GM18909 (cell line): ENCODE measurements at regions not wholly inside any gene's neighbourhood (a gene's known extent, or its start where the extent isn't known, plus 50 kb on each side); places are given as distances from the start of the nearest gene placed in this dataset.
"Not testable (repeated sequence)": the region's sequence is repeated elsewhere in the genome, so short reads cannot be mapped to it uniquely, and the experiment has no call there.

ENCODE experiments used
- ATAC-seq: cut with Tn5 transposase; IDR thresholded peaks from one replicate; pipeline ENCODE4 v1.9.1; 2021; ENCODE audit warnings: mild to moderate bottlenecking; ENCODE audit not compliant: unreplicated experiment, poor library complexity

DNA sequence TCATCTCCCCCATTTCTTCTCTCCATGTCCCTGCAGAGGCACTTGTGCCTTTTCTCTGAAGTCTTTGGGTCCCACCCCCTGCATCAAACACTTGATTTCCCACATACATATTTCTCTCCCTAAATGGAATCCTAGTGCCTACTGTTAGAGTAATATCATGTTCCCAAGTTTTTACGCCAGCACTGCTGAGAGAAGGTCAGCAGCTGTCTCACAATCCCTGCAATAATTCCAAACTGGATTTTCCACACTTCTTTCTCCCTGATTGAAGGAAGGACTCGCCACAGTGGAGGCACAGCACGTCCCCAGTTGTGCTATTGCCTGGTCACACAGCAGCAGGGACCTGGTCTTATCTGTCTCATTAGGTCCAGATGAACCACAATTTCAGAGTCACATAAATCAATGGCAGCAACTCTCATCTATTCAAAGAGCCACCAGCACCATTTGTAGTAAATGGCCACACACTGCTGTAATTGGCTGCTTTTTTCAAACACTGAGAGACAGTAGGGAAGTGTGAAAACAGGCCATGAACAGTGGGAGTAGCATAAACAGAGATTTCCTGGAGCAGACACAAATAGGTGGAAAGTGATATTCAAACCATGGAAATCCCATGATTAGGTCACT, 605.5 kb downstream of the XPNPEP1 start:
- no peak for ATAC-seq

DNA sequence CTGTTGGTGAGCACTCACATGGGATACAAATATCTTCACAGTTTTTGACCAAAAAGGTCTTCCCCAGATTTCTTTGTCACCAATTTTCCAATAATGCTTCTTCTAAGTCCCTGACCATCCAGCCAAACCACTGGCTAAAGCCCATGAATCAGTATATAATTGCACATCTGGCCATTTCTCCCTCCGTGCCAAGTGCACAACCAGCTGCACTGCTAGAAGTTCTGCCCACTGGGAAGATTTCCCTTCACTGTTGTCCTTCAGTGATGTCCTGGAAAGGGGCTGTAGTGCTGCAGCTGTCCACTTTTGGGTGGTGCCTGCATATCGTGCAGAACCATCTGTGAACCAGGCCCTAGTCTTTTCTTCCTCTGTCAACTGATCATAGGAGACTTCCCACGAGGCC, 609.3 kb downstream of the XPNPEP1 start:
- ATAC-seq = not testable (repeated sequence)

DNA sequence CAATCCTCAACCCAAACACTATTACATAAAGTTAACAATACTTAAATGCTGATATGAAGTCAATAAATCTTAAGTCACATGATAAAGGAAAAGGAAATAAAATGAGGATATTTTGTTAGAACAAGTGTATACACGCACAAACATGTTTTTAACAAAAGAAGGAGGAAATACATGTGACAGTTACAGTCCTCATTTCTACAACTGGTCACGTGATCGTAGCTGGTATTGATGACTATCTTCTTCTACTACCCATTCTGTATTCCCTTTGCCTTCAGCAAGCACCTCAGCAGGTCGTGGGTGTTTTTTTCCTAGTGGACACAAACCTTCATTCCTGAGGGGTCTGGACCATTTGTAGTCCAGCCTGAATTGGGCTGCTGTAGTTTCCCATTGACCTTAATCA, 610.8 kb downstream of the XPNPEP1 start:
- not testable (repeated sequence) for ATAC-seq

DNA sequence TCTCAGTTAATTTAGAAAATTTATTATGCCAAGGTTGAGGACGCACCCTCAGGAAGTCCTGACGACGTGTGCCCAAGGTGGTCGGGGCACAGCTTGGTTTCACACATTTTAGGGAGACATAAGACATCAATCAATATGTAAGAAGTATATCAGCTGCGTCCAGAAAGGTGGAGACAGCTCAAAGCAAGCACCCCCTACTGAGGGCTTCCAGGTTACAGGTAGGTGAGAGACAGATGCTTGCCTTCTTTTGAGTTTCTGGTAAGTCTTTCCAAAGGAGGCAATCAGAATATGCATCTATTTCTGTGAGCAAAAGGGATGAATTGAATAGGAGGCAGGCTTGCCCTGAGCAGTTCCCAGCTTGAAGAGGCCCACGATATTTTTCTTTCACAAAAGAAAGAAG, 614.3 kb downstream of the XPNPEP1 start:
- ATAC-seq = no peak

DNA sequence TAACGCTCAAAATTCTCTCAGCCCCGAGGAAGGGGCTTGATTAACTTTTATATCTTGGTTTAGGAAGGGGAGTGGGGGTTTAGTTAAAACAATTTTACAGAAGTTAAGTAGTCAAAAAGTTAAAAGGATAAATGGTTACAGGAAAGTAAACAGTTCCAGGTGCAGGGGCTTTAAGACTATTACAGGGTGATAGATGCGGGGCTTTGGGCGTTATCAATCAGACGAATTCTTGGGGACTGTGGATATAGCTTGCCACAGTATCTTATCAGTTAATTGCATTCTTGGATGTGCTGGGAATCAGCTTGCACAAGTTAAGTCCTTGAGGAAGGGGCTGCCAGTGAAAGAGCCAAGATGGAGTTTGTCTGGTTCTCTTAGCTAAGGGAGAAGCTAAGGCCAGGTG, 616.2 kb downstream of the XPNPEP1 start:
- not testable (repeated sequence) for ATAC-seq

DNA sequence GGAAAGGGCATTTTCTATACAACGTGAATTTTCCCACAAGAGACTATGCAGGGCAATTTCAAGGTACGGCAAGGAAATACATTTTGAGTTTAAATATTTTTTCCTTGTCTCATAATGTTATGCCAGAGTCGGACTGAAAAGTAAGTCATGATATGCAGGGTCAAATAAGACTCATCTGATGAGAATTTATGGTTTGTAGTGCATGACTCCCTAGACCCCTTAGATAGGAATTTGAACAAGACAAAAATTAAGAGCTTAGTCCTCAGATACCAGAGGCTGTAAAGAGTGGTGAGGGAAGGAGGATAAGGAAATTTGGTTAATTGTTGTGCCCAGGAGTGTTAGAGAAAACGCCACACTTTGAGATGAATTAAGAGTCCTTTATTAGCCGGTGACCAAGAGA, 616.6 kb downstream of the XPNPEP1 start:
- no peak for ATAC-seq

DNA sequence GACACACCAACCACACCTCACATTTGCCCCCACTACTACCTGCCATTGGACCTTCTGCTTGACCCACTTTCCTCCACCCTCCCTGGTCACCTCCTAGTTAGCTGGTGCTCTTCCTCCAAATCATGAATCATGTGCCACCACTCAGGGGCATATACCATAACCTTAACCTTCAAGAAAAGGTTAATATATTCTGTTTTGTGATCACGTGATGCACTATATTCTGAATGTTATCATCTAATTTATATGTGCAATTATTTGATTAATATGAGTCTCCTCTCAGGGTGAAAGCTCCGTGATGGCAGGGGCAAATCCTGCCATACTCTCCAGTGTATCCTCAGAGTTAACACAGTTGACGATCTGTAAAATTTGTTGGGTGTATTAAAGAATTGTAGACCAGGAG, 635.5 kb downstream of the XPNPEP1 start:
- no peak for ATAC-seq

DNA sequence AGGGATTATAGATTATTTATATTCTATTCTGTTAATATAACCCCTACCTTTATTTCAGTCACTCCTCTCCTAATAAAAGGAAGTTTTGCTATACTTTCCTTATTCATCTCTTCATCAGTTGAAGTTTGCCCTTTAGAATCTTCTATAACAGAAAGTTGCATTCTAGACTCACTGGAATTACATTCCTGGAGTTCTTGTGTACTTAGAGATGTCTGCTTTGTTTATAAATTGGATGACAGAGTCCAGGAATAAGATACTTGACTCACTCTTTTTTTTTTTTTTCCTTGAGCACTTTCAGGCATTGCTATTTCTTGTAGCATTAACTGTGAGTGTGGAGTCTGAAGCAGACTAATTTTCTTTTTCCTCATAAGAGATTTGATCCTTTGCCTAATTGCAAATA, 640.8 kb downstream of the XPNPEP1 start:
- ATAC-seq = no peak

DNA sequence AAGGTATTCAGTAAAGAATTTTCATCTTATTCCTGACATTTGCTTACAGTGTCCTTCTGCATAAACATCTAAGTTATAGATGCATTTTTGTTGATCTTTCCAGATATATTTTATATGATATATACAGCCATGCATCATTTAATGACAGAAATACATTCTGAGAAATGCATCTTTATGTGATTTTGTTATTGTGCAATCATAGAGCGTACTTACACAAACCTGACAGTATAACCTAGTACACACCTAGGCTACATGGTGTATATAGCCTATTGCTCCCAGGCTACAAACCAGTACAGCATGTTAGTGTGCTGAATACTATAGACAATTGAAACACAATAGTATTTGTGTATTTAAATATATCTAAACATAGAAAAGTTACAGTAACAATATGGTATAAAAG, 642.0 kb downstream of the XPNPEP1 start:
- ATAC-seq = no peak

DNA sequence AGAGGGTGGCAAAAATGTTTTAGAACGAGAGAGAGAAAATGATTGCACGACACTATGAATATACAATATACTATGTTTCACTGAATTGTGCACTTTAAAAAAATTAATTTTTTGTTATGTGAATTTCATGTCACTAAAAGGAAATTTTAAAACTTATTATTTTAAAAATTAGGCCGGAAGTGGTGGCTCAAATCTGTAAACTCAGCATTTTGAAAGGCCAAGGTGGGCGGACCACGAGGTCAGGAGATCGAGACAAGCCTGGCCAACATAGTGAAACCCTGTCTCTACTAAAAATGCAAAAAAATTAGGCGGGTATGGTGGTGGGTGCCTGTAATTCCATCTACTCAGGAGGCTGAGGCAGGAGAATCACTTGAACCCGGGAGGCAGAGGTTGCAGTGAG, 642.5 kb downstream of the XPNPEP1 start:
- no peak for ATAC-seq

DNA sequence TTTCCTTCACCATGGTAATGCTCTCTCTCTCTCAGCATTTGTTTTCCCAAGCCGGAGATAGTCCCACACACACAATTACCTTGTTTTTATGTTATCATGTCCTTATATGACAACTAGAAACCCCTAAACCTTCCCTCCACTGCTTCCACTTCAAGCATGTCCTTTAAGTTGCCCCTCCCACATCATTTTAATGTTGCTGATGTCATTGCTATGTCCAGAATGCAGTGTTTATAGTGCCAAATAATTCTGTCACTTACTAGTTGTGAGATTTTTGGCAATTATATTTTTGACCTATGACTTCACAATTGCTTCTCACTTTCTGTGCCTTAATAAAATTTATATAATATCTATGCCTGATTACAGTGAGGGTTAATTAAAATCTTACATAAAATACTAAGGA, 645.9 kb downstream of the XPNPEP1 start:
- no peak for ATAC-seq

DNA sequence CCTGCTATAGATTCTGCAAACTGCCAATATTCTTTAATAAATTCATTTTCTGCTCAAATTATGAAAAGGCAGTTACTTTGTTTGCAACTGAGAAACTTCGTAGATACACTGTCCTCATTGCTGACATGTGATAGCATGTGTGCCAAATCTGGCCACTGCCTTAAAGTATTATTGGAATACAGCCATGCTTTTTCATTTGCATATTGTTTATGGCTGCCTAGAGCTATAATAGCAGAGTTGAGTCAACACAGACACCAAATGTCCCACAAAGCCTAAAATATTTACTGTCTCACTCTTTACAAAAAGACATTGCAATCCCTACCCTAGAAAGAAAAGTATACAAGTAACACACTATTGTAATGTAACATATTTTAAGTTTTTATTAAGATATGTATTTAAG, 647.4 kb downstream of the XPNPEP1 start:
- no peak for ATAC-seq

DNA sequence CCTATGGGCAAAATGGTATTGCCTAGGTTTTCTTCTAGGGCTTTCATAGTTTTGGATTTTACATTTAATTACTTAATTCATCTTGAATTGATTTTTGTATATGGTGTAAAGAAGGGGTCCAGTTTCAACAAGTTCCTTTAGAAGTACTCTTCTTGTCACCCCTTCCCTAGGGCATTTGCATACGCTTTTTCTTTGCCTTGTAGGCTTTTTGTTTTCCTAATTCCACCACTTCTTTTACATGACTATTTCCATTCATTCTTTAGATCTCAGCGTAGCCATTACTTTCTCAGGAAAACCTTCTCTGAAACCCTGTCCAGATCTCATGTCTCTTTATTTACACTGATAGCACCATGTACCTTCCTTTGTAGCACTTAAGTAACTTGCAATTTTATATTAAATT, 648.6 kb downstream of the XPNPEP1 start:
- ATAC-seq = no peak

DNA sequence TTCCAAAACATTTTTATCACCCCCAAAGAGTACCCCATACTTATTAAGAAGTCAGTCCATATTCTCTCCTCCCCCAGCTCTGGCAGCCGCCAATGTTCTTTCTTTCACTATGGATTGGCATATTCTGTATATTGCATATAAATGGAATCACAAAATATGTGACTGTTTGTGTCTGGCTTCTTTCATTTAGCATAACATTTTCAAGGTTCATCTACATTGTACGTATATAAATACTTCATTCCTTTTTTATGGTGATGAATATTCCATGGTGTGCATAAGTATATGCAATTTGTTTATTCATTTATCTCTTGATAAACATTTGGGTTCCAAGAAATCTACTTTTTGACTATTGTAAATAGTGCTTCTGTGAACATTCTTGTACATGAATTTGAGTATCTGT, 653.1 kb downstream of the XPNPEP1 start:
- no peak for ATAC-seq

DNA sequence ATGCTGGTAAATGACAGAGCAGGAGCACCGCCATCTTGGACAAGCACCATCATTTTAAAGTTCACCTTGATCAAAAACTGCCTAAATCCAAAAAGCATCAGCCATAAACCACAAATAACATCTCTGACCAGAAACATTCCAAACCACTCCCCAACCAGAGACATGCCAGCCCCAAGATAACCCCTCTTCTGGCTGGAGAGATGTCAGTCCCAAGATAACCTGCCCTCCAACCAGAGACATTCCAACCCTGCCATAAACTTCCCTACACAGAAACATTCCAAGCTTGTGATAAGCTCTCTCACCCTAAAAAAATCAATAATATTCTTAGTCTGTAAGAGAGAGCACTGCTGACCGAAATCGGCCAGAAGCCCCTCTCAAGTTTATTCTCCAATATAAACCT, 659.3 kb downstream of the XPNPEP1 start:
- ATAC-seq = no peak

DNA sequence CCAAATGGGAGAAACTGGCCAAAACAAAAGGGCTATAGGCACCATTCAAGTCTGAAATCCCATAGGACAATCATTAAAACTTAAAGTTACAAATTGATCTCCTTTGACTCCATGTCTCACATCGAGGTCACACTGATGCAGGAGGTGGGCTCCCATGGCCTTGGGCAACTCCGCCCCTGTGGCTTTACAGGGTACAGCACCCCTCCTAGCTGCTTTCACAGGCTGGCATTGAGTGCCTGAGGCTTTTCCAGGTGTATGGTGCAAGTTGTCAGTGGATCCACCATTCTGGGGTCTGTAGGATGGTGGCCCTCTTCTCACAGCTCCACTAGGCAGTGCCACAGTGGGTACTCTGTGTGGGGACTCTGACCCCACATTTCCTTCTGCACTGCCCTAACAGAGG, 662.1 kb downstream of the XPNPEP1 start:
- ATAC-seq = no peak

DNA sequence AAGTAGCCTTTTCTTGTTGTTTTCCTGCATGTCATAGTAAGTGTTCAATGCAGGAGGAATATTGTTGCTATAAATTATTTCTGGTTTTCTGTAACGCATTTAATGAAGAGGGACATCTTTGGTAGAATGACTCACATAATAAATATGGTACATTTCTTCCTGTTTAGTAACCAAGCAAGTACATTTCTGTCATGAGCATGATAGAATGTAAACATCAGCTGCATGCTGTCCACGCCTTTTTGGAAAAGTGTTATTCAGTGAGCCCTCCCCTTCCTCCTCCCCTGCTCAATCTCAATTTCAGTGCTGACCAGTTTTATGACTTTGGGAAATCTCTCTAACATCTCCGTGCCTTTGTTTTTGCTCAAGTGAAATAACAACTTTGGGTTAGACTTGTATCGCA, 664.0 kb downstream of the XPNPEP1 start:
- ATAC-seq = no peak

DNA sequence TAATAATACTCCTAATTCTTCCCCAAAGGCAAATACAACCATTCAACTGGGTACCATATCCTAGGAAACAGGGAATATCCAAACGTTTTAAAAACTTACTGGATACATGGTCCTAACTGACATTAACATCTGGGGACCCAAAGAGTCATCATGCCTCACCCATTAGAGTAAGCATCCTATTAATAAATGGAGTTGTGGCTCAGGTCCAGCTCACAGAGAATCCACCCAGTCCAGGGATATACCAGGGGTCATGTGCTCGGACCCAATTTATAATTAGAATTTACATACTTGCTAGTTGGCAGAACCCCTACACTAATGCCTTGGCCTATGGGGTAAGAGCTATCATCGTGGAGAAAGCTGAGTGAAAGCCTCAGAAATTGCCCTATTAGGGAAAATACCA, 670.0 kb downstream of the XPNPEP1 start:
- no peak for ATAC-seq

DNA sequence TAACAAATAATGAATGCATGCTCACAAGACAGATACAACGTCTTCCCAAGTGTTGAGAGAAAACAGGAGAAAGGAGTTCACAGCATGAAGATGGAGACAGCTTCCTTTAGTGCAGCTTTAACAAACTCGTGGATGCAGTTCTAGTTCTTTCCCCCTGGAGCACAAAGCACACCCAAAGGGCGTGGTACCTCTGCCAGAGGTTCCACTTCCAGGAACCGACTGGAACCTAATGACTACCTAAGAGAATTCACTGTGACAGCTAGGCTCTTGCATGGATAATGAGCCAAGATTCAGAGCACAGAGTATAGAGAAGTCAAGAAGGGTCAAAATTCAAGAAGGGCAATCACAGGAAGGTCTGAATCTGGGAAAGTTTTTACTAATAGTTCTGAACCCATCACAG, 673.2 kb downstream of the XPNPEP1 start:
- no peak for ATAC-seq

DNA sequence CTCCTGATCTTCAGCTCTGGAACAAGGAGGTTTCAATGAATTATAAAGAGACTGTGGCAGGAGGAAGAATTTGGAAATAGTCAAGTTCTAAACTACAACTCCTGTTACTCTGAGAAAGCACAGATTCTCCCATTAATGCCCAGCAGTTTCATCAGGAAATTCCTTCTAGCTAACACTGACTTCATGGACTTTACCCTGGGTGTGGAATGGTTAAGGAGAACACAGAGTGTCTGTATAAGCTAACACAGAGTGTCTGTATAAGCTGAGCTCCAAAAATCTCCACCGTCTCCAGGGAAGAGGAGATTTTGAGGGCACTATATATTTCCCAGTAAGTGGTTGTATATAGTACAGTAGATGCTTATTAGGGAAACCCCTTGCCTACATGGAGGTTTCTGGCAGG, 675.5 kb downstream of the XPNPEP1 start:
- no peak for ATAC-seq

DNA sequence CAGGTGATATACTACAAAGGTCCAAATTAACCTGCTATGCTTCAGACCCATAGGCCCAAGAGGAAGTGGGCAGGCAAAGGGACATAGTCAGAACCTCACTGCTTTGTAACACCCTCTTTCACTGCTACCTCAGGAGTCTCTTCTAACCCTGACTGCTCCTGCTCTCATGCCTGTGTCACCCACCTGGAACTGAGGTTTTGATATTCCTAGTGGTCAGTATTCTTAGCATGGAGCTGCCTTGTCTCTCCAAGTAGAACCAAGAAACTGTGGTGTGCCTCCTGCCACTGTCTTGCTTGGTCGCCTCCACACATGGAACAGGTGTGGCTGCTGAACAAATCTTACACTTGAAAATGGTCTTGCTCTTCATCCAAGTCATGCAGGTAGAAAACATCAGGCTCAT, 677.5 kb downstream of the XPNPEP1 start:
- no peak for ATAC-seq

DNA sequence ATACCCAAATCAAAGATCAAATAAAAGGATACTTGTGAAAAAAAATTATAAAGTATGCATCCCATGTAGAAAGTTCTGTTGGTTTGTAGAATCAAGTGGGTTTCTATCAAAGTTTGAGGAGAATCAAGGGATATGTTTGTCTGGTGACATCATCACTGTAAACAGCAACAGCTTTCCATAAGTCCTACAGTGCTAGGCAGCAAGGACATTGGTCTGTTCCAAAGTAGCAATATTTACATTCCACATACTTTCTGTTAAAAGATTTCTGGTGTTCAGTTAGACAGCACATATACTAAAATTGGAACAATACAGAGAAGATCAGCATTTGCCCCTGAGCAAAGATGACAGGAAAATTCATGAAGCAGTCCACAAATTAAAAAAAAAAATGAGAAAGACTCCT, 683.9 kb downstream of the XPNPEP1 start:
- ATAC-seq = no peak

DNA sequence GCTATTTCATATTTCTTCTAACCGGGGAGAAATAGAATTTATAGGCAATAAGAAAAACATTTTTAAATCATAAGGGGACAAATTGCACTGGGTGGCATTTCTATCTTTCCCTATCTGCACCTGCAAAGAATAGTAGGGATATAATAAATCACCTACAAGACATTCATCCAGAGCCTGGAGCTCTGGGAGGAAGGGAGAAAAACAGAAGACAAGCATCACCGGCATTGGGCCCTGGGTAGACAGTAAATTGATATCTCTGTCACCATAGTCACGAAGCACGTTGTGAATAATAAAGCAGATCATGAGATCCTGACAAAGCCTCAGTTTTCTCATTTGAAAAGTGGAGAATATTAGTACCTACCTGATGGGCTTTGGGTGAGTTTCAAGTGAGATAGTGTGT, 685.6 kb downstream of the XPNPEP1 start:
- no peak for ATAC-seq
